GM13976 (cell line): ENCODE measurements at regions not wholly inside any gene's neighbourhood (a gene's known extent, or its start where the extent isn't known, plus 50 kb on each side); places are given as distances from the start of the nearest gene placed in this dataset.

Experiments
- DNase-seq: peaks from one replicate; pipeline ENCODE4 v3.0.0; 2012; ENCODE audit warnings: low spot score
- CTCF ChIP-seq: IDR thresholded peaks from 2 replicates; pipeline ENCODE4 v1.5.1; 2012; ENCODE audit warnings: borderline replicate concordance, mild to moderate bottlenecking; ENCODE audit not compliant: insufficient read depth; ENCODE audit errors: extremely low read depth, missing control alignments, control extremely low read depth
- in situ Hi-C: fragments of 300-500 bp; cut with MboI; formaldehyde crosslinking; loops from one replicate; pipeline ENCODE4 v1.12.0; 2022; ENCODE audit warnings: low sequenced_read_pairs, mixed read lengths, inconsistent platforms; ENCODE audit not compliant: unreplicated experiment

DNA sequence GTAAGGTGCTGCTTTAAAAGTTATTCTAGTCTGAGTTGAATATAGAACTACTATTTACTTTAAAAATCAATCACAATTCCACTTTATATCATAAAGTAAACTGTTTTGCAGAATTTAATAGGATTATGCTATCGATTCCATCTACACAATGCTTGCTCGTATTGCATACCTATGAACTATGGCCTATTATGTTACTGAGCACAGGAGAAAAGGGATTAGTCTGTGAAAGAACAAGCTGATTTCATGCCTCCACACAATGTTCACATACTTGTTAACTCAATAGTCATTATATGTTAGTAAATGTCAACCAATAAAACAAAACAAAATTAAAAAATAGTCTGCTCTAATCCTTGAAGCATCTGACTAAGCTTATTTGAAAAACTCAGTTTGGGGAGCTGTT is 223.6 kb downstream of the PCDH10 start:
- DNase-seq = no peak
- in situ Hi-C loops = no loop called here
- no peak for TF ChIP-seq CTCF

DNA sequence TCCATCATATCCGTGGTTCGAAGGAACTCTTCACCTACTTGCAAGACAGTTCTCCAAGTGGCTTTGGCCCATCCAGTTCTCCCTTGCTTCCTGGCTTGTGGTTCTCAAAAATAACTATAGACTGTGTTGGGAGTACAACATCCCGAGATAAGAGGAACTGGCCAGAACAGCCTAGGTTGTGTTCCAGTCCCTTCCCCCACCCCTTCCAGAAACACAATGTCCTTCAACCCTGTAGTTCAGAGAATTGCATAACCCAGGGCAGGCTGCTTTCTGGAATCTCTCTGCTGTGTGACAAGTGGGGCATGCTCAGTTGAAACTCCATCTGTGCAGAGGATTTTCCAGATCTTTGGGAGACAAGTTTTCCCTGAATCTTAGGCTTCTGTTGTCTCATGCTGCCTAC is 206.5 kb downstream of the PCDH10 start:
- in situ Hi-C loops = no loop called here
- no peak for DNase-seq
- TF ChIP-seq CTCF = no peak

- in situ Hi-C loops = no loop called here
- no peak for TF ChIP-seq CTCF
- no peak for DNase-seq
Observed at GRCh38 chr4:133347409-133347808, 198.3 kb downstream of the PCDH10 start.

- TF ChIP-seq CTCF = no peak
- DNase-seq = no peak
- in situ Hi-C loops = no loop called here
Observed at GRCh38 chr4:133324491-133324890, 175.4 kb downstream of the PCDH10 start.

DNA sequence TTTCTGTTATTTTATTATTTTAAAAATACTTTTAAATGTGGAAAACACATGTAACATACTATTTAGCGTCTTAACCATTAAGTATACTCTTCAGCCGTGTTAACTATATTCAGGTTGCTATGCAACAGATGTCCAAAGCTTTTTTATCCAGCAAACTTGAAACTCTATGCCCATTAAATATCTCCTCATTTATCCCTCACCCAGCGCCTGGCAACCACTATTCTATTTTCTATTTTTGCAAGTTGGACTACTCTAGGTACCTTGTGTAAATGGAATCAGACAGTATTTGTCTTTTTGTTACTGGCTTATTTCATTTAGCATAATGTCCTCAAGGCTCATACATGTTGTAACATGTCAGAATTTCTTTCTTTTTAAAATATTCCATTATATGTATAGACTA is 174.6 kb downstream of the PCDH10 start:
- DNase-seq = no peak
- TF ChIP-seq CTCF = no peak
- in situ Hi-C loops = no loop called here

DNA sequence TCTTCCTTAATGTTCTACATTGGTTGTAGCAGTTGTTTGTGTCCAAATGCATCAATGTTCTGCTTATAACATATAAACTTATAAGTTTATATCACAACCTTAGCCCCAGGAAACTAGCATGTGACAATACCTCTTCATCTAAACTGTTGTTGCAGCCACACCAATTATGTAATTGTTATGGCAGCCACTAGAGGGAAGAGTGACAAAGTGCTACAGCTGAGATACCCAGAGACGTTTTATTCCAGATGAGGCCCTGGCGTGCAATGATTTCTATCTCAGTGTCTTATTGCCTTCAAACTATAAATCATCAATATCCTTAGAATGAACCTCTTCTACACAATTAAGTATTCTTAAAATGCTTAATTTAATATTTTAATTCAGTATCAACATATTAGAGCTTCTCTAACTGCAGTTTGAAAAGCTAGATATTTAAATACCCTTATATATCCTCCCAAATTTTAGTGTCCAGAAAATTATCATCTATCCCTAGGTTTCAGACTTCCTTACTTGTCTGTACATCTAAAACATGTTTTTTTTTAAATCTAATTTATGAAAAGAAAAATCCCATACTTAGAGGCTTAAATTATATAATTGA is 171.6 kb downstream of the PCDH10 start:
- in situ Hi-C loops = no loop called here
- peak; percentile 47 for TF ChIP-seq CTCF
- DNase-seq = peak; percentile 16
